Common myeloid progenitor, CD34-positive (primary cell): ENCODE measurements at regions not wholly inside any gene's neighbourhood (a gene's known extent, or its start where the extent isn't known, plus 50 kb on each side); places are given as distances from the start of the nearest gene placed in this dataset.

Source experiments
- CTCF ChIA-PET: fragments of 350-600 bp; sonication (Branson Sonifier 250); formaldehyde crosslinking; loops from one replicate; lab custom pipeline; 2021; ENCODE audit warnings: antibody characterized with exemption; lab: Charles Lee
- POLR2A ChIA-PET: fragments of 350-600 bp; sonication (Branson Sonifier 250); formaldehyde crosslinking; loops from one replicate; lab custom pipeline; 2021; ENCODE audit warnings: antibody characterized with exemption; lab: Charles Lee
- DNase-seq, 3 donors: peaks; one replicate each; pipeline versions ENCODE4 v3.0.0 to v3.0.0-alpha.2; 2013
- H3K27ac ChIP-seq, 2 experiments: 1 replicate in 1 of 2; 2 replicates in 1 of 2; pipeline ENCODE4 v1.7.0; 2013; ENCODE audit warnings: inconsistent platforms in 2 of 2, low read length in 2 of 2, mild to moderate bottlenecking in 2 of 2, low read depth in 1 of 2, moderate library complexity in 1 of 2; ENCODE audit not compliant: severe bottlenecking in 2 of 2, insufficient read depth in 1 of 2, poor library complexity in 1 of 2
- H3K27me3 ChIP-seq, 5 experiments: replicated peaks in 2 of 5; 1 replicate in 3 of 5; 2 replicates in 2 of 5; pipeline versions ENCODE4 v1.6.1 to v1.7.0; 2013; ENCODE audit warnings: low read length in 4 of 5, mild to moderate bottlenecking in 2 of 5, moderate library complexity in 2 of 5, inconsistent platforms in 1 of 5; ENCODE audit not compliant: insufficient read depth in 5 of 5, control insufficient read depth in 4 of 5
- H3K36me3 ChIP-seq, 4 experiments: 1 replicate in 2 of 4; 2 replicates in 2 of 4; pipeline versions ENCODE4 v1.6.1 to v1.7.0; 2013; ENCODE audit warnings: low read length in 3 of 4, control low read depth in 1 of 4, mild to moderate bottlenecking in 1 of 4; ENCODE audit not compliant: control insufficient read depth in 4 of 4, insufficient read depth in 4 of 4
- H3K4me1 ChIP-seq, 4 experiments: 1 replicate in 3 of 4; 2 replicates in 1 of 4; pipeline versions ENCODE4 v1.6.1 to v1.7.1; 2013; ENCODE audit warnings: low read length in 3 of 4, mild to moderate bottlenecking in 3 of 4, control low read depth in 1 of 4, inconsistent platforms in 1 of 4, moderate library complexity in 1 of 4; ENCODE audit not compliant: control insufficient read depth in 4 of 4, insufficient read depth in 4 of 4; ENCODE audit errors: control extremely low read depth in 1 of 4
- H3K4me3 ChIP-seq, 7 experiments: 1 replicate in 4 of 7; 2 replicates in 3 of 7; pipeline versions ENCODE4 v1.5.1 to v1.7.0; 2013; ENCODE audit warnings: mild to moderate bottlenecking in 7 of 7, low read length in 6 of 7, moderate library complexity in 6 of 7, inconsistent platforms in 2 of 7, low read depth in 2 of 7, control low read depth in 1 of 7; ENCODE audit not compliant: insufficient read depth in 4 of 7, control insufficient read depth in 1 of 7; ENCODE audit errors: extremely low read depth in 1 of 7
- H3K9me3 ChIP-seq, 5 experiments: 1 replicate in 4 of 5; 2 replicates in 1 of 5; pipeline versions ENCODE4 v1.6.1 to v1.7.1; 2013; ENCODE audit warnings: low read length in 4 of 5, mild to moderate bottlenecking in 2 of 5, inconsistent platforms in 1 of 5, low read depth in 1 of 5, moderate library complexity in 1 of 5; ENCODE audit not compliant: control insufficient read depth in 4 of 5, insufficient read depth in 2 of 5; ENCODE audit errors: control extremely low read depth in 1 of 5
- WGBS: methylation state at CpG from one replicate; pipeline ENCODE4 v1.1.5; 2013; ENCODE audit not compliant: insufficient coverage; 5-methylcytosine and 5-hydroxymethylcytosine counted together

GRCh38 chr17:71276079-71276478, 844.7 kb upstream of the SOX9 start:
- no peak overlapping the region for H3K4me3 ChIP-seq

DNA sequence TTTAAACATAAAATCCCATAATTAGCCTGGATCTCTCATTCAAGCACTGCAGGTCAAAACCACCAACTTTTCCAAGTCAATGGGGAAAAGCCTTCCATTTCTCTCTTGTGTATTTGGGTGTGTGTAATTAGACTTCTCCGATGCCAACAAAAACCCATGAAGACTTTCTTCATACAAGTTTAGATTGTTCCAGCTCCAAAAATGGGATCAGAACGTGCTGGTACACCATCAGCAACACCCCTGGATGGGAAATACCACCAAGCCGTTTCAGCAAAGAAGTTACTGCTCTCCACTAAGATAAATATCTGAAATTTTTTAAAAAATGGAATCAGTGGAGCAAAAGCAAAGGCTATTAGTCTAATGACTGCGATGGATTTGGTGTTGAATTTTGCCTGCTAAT, 837.3 kb upstream of the SOX9 start:
- ChIA-PET POLR2A (no interaction called here), CTCF (no interaction called here)
- H3K9me3 ChIP-seq: no peaks in the 10 kb centered on the region
- no peaks in the 10 kb centered on the region for H3K4me1 ChIP-seq
- no peak overlapping the region for H3K4me3 ChIP-seq
- peaks cover 0 to 7% (median 0%) of the 10 kb centered on the region in 5 experiments for H3K27me3 ChIP-seq
- H3K27ac ChIP-seq: no peak overlapping the region
- no peaks in the 10 kb centered on the region for H3K36me3 ChIP-seq
- WGBS: 100% methylated on average over 1 of the region's 4 CpGs
- DNase-seq: no peak

More at GRCh38 chr17:71276079-71276478, 844.7 kb upstream of the SOX9 start:
- WGBS: 94% methylated on average over 4 of the region's 6 CpGs
- Histone ChIP-seq H3K4me1 (no peaks in the 10 kb centered on the region), H3K9me3 (no peaks in the 10 kb centered on the region), H3K27ac (no peak overlapping the region), H3K36me3 (no peaks in the 10 kb centered on the region), H3K27me3 (no peaks in the 10 kb centered on the region)
- ChIA-PET POLR2A (no interaction called here), CTCF (no interaction called here)
- DNase-seq: no peak

- Histone ChIP-seq H3K36me3 (no peaks in the 10 kb centered on the region), H3K27ac (no peak overlapping the region), H3K4me1 (no peaks in the 10 kb centered on the region), H3K9me3 (no peaks in the 10 kb centered on the region), H3K27me3 (peaks cover 0 to 7% (median 0%) of the 10 kb centered on the region in 5 experiments), H3K4me3 (no peak overlapping the region)
- DNase-seq: no peak
- 96% methylated on average over 5 of the region's 7 CpGs for WGBS
- ChIA-PET CTCF (no interaction called here), POLR2A (no interaction called here)
These were observed 836.6 kb upstream of the SOX9 start for GRCh38 chr17:71284032-71284755.

DNA sequence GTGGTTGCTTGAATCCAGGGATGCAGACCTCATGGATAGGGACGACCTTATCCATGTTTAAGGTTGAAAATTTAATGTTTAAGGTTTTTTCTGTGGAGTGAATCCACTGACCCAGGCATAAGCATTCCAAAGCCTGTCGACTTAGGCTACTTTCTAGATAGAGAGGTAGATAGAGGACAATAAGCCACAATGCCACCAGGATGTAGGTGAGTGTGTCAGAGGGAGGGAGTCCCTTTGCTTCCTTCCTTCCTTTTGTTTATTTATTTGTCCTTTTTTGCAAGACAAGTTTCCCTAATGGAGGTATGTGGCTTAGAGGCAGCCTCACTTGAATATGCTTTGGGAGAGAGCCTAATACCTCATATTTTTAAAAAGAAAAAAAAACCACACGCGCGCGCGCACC, 834.2 kb upstream of the SOX9 start:
- Histone ChIP-seq H3K4me1 (no peaks in the 10 kb centered on the region), H3K9me3 (no peaks in the 10 kb centered on the region), H3K27me3 (peaks cover 0 to 7% (median 0%) of the 10 kb centered on the region in 5 experiments), H3K27ac (no peak overlapping the region), H3K36me3 (no peaks in the 10 kb centered on the region), H3K4me3 (no peak overlapping the region)
- DNase-seq: no peak
- ChIA-PET POLR2A (no interaction called here), CTCF (no interaction called here)
- 33% methylated on average over 2 of the region's 7 CpGs for WGBS

DNA sequence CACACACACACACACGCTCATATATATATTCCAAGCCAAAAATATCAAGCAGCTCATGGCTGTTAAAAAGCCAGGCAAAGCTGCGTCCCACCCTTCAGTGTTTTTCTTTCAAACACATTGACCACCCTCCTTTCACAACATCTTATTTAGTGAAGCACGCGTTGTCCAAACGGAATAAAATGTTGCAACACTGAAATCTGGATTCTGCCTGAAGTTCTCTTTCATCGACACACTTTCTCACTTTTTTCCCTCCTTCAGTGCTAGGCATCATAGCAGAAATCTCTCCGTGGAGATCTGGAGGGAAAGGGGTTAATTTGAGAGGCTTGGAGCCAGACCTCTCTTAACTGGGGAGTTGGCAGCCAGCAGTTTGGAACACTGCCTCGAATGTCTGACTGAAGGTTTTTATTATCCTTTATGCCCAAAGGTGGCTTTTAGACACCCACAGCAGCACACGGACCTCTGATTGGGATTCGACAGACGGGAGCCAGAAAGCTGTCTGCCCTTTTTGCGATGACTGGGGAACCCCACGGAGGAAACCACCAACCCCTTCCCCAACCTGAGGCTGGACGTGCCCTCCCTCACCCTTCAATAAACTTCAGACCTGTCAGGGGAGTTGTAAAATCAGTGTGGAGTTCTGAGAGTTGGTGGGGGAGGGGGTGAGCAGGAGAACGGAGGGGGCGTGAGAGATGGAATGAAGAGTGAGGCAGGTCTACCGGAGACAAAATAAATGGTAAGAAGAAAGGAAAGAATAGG, 833.6 kb upstream of the SOX9 start:
- H3K9me3 ChIP-seq: no peaks in the 10 kb centered on the region
- no peaks in the 10 kb centered on the region for H3K4me1 ChIP-seq
- no peak overlapping the region for H3K27ac ChIP-seq
- 40% methylated on average over 11 of the region's 17 CpGs for WGBS
- POLR2A ChIA-PET: no interaction called here
- DNase-seq: no peak
- no peaks in the 10 kb centered on the region for H3K36me3 ChIP-seq
- peaks cover 0 to 7% (median 0%) of the 10 kb centered on the region in 5 experiments for H3K27me3 ChIP-seq
- CTCF ChIA-PET: no interaction called here
- H3K4me3 ChIP-seq: no peak overlapping the region

DNA sequence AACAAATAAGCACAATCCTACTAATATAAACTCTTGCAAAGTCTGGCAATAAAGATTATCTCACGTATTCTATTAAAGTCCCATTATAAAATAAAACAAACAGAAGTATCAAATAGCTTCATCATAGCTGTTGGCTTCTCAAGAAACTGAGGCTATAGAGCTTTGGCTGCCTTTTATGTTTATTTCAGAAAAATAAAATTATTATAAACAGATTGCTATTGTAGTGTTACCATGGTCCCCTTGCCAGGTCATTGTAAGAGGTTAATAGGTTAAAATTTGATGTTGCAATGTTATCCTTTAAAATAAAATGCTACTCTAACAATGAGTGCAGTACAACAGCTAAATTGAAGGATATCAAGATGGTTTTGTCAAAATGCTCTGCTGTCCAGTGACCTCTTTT, 828.8 kb upstream of the SOX9 start:
- POLR2A ChIA-PET: no interaction called here
- H3K27me3 ChIP-seq: peaks cover 0 to 7% (median 0%) of the 10 kb centered on the region in 5 experiments
- no peak overlapping the region for H3K4me3 ChIP-seq
- H3K4me1 ChIP-seq: no peaks in the 10 kb centered on the region
- CTCF ChIA-PET: interaction anchor here (0.6 kb wide), 1 partner anchor 169 kb away, joined by 3 read pairs; no protein-coding TSS in a partner anchor
- no peaks in the 10 kb centered on the region for H3K9me3 ChIP-seq
- no peak for DNase-seq
- WGBS: no CpG with 5 or more reads among the region's 1 CpG
- H3K27ac ChIP-seq: no peak overlapping the region
- H3K36me3 ChIP-seq: no peaks in the 10 kb centered on the region

DNA sequence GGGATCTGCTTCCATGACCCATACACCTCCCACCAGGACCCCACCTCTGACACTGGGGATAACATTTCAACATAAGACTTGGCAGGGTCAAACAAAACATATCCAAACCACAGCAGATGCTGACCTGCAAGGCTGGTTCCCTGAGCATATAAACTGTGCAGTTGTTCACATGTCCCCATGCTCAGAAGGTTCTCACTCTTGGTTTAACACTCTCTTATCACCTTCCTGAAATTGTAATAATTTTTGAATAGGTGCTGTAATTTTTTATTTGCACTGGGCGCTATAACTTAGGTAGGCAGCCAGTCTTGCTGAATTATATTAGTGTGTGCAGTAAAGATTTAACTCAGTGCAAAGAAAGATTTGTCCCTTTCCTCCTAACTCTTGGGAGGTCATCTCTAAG, 824.8 kb upstream of the SOX9 start:
- Histone ChIP-seq H3K36me3 (no peaks in the 10 kb centered on the region), H3K4me1 (no peaks in the 10 kb centered on the region), H3K9me3 (no peaks in the 10 kb centered on the region), H3K27me3 (no peaks in the 10 kb centered on the region), H3K4me3 (no peak overlapping the region), H3K27ac (no peak overlapping the region)
- 100% methylated on average over 1 of the region's 1 CpG for WGBS
- ChIA-PET CTCF (no interaction called here), POLR2A (no interaction called here)
- DNase-seq: no peak
